ENCODE measurements at regions not wholly inside any gene's neighbourhood (a gene's known extent, or its start where the extent isn't known, plus 50 kb on each side); places are given as distances from the start of the nearest gene placed in this dataset.

GRCh38 chr1:184162281-184162680 is 110.8 kb downstream of the TSEN15 start:
- no peak overlapping the region for H2BK5ac ChIP-seq (ENCODE audit: low read depth, low read length, poor library complexity, severe bottlenecking)
- H3K27ac ChIP-seq (ENCODE audit: insufficient read depth, low read length): no peak overlapping the region
- no TSS peak for BruUV-seq (replicated peaks)
- no peak overlapping the region for H3K23ac ChIP-seq (ENCODE audit: low read depth, low read length)
- H3K18ac ChIP-seq (ENCODE audit: low read depth, low read length): no peak overlapping the region
- intact Hi-C loops (cut with micrococcal nuclease): no loop called here
- H2BK20ac ChIP-seq (ENCODE audit: low read depth, low read length): no peak overlapping the region; the same call in 1 of the 2 replicates
- no peaks in the 10 kb centered on the region for H3K36me3 ChIP-seq (ENCODE audit: control insufficient read depth, insufficient read depth, low read length)
- ChIA-PET CTCF (no interaction called here), POLR2A (ENCODE audit: unreplicated experiment) (no interaction called here)
- WGBS, 2 experiments (ENCODE audit: extremely low coverage in 2 of 2, insufficient read length in 1 of 2): 94% methylated on average over 6 of the region's 9 CpGs; no CpG with 5 or more reads in 1 of the 2 experiments
- H4K8ac ChIP-seq (ENCODE audit: low read depth in 2 of 2, low read length in 2 of 2): no peak overlapping the region
- H3K9me1 ChIP-seq (ENCODE audit: insufficient read depth, low read length): peaks cover 12% of the 10 kb centered on the region
- H4K5ac ChIP-seq (ENCODE audit: low read depth, low read length): no peak overlapping the region
- H3K4ac ChIP-seq (ENCODE audit: low read depth, low read length): no peak overlapping the region; the same call in 1 of the 2 replicates
- no peak for ATAC-seq (ENCODE audit: low read depth)
- in situ Hi-C loops (cut with MboI; ENCODE audit: low sequenced_read_pairs): no loop called here
- no peak for DNase-seq
- no peak overlapping the region for H3K4me3 ChIP-seq (ENCODE audit: insufficient read depth, low read depth, low read length)
- peak overlapping the region; percentile 32; the same call in 1 of the 3 replicates for H2BK15ac ChIP-seq (ENCODE audit: low read depth, low read length)
- no peak overlapping the region for H2AK9ac ChIP-seq (replicated peaks; ENCODE audit: low read depth, low read length, poor library complexity)
- TF ChIP-seq SMC3 (IDR thresholded peaks at IDR 0.05; ENCODE audit: low read depth, low read length): no peak
- H3K79me1 ChIP-seq (ENCODE audit: low read depth in 1 of 2, low read length in 2 of 2): peaks cover 0 to 3% of the 10 kb centered on the region in 2 experiments; a peak in 1 of 4 replicates
- dilution Hi-C loops (cut with HindIII; ENCODE audit: low sequenced_read_pairs, unreplicated experiment): no loop called here
- no peaks in the 10 kb centered on the region for H4K20me1 ChIP-seq (ENCODE audit: insufficient read depth, low read length)
- no peak overlapping the region for H2AFZ ChIP-seq (replicated peaks; ENCODE audit: low read length, poor library complexity)
- no peak overlapping the region for H3K56ac ChIP-seq (ENCODE audit: extremely low read depth, insufficient read depth, low read length)
- no peak overlapping the region; the same call in 1 of the 2 replicates for H3K14ac ChIP-seq (replicated peaks; ENCODE audit: low read depth, low read length)
- H3K9ac ChIP-seq (ENCODE audit: low read depth, low read length): no peak overlapping the region
- peak overlapping the region; percentile 11; the same call in 1 of the 2 replicates for H2BK120ac ChIP-seq (ENCODE audit: low read depth, low read length)
- peaks cover 11% of the 10 kb centered on the region for H3K4me1 ChIP-seq (ENCODE audit: control insufficient read depth, insufficient read depth, low read length)
- 0 out of 2 replicates have a peak overlapping the region, but pooled peaks have one; percentile 28 for H2AK5ac ChIP-seq (ENCODE audit: low read depth, low read length)
- no peak overlapping the region for H3K4me2 ChIP-seq (ENCODE audit: low read depth, low read length)
- H3K9me3 ChIP-seq (ENCODE audit: control insufficient read depth, insufficient read depth, low read length): no peaks in the 10 kb centered on the region
- H4K91ac ChIP-seq (ENCODE audit: insufficient read depth, low read depth, low read length): peak overlapping the region; percentile 24; the same call in 1 of the 2 replicates
- H3K27me3 ChIP-seq (ENCODE audit: control insufficient read depth, insufficient read depth, low read length): no peaks in the 10 kb centered on the region
